GM12891 (cell line): ENCODE measurements at regions not wholly inside any gene's neighbourhood (a gene's known extent, or its start where the extent isn't known, plus 50 kb on each side); places are given as distances from the start of the nearest gene placed in this dataset.

Experiments
- PAX5 ChIP-seq: IDR thresholded peaks from 2 replicates; pipeline ENCODE4 v1.6.1; 2011; ENCODE audit warnings: low read length, moderate library complexity, mild to moderate bottlenecking; ENCODE audit not compliant: insufficient read depth, severe bottlenecking
- POLR2A ChIP-seq: IDR thresholded peaks from 2 replicates; pipeline ENCODE4 v1.6.1; 2011; ENCODE audit warnings: low read depth, low read length, control low read depth
- POLR2AphosphoS5 ChIP-seq: IDR thresholded peaks from 2 replicates; pipeline ENCODE4 v1.6.1; 2011; ENCODE audit warnings: low read depth, low read length, control low read depth
- SPI1 ChIP-seq: IDR thresholded peaks from 2 replicates; pipeline ENCODE4 v1.6.1; 2011; ENCODE audit warnings: low read depth, low read length, control low read depth
- TAF1 ChIP-seq: IDR thresholded peaks from 2 replicates; pipeline ENCODE4 v1.6.1; 2011; ENCODE audit warnings: low read depth, low read length, control low read depth

DNA sequence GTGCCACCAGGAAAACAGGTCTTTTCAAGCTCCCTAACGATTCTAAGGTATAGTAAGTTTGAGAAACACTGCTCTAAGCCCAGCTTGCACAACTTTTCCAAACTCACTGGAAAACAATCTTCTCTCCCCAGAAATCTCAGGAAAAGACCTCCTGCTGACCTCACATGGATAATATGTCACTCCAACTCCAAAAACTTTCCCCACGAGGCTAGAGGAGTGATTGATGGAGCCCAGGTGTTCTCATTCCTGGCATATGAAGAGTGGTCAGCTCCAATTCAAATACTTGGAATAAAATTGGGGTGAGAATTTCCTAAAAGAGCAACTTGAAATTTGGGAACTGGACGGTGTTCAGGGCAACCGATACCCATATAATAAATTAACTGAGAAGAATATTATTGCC is 299.9 kb downstream of the PPP4R3C start:
- TF ChIP-seq POLR2A, result no peak
- no peak for TF ChIP-seq POLR2AphosphoS5
- no peak for TF ChIP-seq SPI1
- TF ChIP-seq TAF1, result no peak
- TF ChIP-seq PAX5, result no peak
